HCT116 (cell line): ENCODE measurements at regions not wholly inside any gene's neighbourhood (a gene's known extent, or its start where the extent isn't known, plus 50 kb on each side); places are given as distances from the start of the nearest gene placed in this dataset.

ENCODE experiments used
- CEBPB ChIP-seq: IDR thresholded peaks from 2 replicates; pipeline ENCODE4 v1.6.1; 2012; ENCODE audit warnings: low read depth
- EZH2 ChIP-seq: fragments of 200-600 bp; sonication (generic); IDR thresholded peaks from 2 replicates; pipeline ENCODE4 v1.6.1; 2017; ENCODE audit warnings: antibody characterized with exemption, mixed run types
- POLR2A ChIP-seq: IDR thresholded peaks from 2 replicates; pipeline ENCODE4 v1.7.0; 2011; ENCODE audit warnings: borderline replicate concordance; ENCODE audit not compliant: insufficient read depth, insufficient read length; ENCODE audit errors: extremely low read depth
- RAD21 ChIP-seq: IDR thresholded peaks from 2 replicates; pipeline ENCODE4 v1.6.1; 2012; ENCODE audit warnings: low read depth, mild to moderate bottlenecking
- SIN3A ChIP-seq: IDR thresholded peaks from 2 replicates; pipeline ENCODE4 v1.6.1; 2012; ENCODE audit warnings: low read depth
- YY1 ChIP-seq: IDR thresholded peaks from 2 replicates; pipeline ENCODE4 v1.6.1; 2011; ENCODE audit warnings: low read length, low read depth, moderate library complexity, mild to moderate bottlenecking; ENCODE audit not compliant: insufficient replicate concordance; ENCODE audit errors: extremely low read depth
- ZFX ChIP-seq: fragments of 450-650 bp; IDR thresholded peaks from 2 replicates; pipeline ENCODE4 v1.6.1; 2017
- TF ChIP-seq, protein P1 (sequence below), 3 experiments: fragments of 200-600 bp in 1 of 3; sonication (generic) in 1 of 3; IDR thresholded peaks in 2 of 3; conservative IDR thresholded peaks in 1 of 3; 2 replicates each; pipeline ENCODE4 v1.5.1; 2012 to 2017; ENCODE audit warnings: low read depth in 2 of 3, low read length in 2 of 3, antibody characterized with exemption in 1 of 3, borderline replicate concordance in 1 of 3, control low read depth in 1 of 3, mild to moderate bottlenecking in 1 of 3, mixed read lengths in 1 of 3, mixed run types in 1 of 3, moderate library complexity in 1 of 3; ENCODE audit not compliant: insufficient read depth in 1 of 3

DNA sequence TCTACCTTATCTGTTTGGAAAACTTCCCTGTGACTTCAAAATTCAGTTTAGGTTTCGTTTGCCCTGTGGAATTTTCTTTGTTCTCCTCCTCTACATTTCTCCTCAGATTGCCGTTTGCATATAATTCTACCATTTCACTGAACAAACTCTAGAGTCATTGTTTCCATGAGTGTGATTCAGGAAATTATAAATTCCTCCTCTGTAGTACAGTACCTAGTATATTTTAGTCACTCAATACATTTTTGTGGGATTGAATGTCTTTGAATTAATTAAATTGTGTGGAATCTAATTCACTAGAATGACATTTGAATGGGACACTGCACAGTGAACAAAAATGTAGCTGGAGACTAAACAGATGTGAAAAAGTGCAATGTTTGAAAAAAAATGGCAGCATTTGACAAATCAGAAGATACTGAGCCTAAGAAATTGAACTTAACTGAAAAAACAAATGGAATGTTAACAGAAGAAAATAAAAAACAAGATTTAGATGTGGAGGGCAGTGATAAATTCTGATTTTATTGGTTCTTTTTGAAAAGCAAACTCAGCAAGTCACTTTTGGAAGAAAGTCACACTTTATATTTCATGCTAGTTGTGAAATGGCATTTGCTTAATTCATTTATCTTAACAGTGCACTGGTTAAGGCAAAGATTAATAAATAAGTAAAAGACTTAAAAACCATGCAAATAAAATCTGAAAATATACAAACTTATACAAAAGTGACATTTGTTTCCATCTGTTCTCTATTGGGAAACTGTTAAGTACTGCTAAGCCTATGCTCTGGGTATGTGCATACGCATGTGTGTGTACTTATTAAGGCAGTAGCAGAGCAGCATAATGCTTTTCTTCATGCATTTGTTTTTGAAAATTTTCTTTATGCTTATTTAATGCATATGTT, 512.3 kb downstream of the FAT4 start:
- no peak for TF ChIP-seq ZFX
- TF ChIP-seq, protein P1, sequence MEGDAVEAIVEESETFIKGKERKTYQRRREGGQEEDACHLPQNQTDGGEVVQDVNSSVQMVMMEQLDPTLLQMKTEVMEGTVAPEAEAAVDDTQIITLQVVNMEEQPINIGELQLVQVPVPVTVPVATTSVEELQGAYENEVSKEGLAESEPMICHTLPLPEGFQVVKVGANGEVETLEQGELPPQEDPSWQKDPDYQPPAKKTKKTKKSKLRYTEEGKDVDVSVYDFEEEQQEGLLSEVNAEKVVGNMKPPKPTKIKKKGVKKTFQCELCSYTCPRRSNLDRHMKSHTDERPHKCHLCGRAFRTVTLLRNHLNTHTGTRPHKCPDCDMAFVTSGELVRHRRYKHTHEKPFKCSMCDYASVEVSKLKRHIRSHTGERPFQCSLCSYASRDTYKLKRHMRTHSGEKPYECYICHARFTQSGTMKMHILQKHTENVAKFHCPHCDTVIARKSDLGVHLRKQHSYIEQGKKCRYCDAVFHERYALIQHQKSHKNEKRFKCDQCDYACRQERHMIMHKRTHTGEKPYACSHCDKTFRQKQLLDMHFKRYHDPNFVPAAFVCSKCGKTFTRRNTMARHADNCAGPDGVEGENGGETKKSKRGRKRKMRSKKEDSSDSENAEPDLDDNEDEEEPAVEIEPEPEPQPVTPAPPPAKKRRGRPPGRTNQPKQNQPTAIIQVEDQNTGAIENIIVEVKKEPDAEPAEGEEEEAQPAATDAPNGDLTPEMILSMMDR (IDR thresholded peaks at IDR 0.05 in 2 of 3, conservative IDR thresholded peaks at IDR 0.05 in 1 of 3; ENCODE audit: borderline replicate concordance in 1 of 3, insufficient read depth in 1 of 3, low read depth in 2 of 3, low read length in 2 of 3), result no peak
- TF ChIP-seq EZH2, result no peak
- no peak for TF ChIP-seq CEBPB
- no peak for TF ChIP-seq SIN3A
- TF ChIP-seq YY1, result no peak
- TF ChIP-seq RAD21, result no peak
- no peak for TF ChIP-seq POLR2A
